ENCODE measurements at regions not wholly inside any gene's neighbourhood (a gene's known extent, or its start where the extent isn't known, plus 50 kb on each side); places are given as distances from the start of the nearest gene placed in this dataset.

DNA sequence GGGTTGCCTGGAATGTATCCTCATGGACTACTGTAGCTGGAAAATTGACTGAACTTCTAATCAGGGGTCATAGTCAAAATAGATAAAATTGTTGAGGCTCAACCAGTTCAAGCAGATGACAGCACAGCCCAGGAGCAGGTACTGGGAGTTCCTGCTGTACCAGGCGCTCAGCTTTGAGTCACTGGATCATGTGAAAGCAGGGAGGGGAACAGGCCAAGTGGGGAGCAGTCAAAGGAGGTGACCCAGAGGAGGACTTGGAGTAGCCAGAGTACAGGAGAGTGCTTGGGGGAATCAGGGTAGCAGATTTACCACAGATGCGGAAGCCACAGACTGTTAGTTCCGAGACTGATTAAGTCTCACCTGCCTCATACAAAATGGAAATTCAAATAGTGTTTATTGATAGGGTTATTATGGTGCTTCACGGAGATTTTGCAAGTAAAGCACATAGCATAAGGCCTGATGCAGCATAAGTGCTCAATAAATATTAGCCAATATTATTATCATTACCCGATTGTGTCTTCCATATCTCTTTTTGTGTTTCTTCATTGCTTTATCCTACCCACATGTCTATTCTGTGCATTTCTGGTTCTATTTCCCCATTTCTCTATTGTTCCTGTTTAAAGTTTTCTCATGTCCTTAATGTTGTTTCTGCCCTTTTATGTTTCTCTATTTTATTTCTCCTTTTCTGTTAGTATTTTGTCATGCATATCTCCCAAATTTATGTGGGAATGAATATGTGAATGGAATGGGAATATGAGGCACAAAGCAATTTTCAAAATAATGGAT lies 369.2 kb upstream of the MCTP2 start:
- no peak for DNase-seq

DNA sequence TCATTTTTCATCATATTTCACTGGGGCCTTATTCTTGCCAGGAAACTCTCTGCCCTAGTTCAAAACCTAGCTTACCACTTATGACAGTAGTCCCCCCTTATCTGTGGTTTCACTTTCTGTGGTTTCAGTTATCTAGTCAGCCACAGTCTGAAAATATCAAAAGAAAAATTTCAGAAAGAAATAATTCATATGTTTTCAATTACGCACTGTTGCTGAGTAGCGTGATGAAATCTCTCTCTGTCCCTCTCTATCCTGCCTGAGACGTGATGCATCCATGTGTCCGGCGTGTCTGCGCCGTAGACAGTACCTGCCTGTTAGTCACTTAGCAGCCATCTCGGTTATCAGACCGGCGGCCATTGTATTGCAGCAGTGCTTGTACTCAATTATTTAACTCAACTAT lies 369.9 kb upstream of the MCTP2 start:
- DNase-seq, result no peak

DNA sequence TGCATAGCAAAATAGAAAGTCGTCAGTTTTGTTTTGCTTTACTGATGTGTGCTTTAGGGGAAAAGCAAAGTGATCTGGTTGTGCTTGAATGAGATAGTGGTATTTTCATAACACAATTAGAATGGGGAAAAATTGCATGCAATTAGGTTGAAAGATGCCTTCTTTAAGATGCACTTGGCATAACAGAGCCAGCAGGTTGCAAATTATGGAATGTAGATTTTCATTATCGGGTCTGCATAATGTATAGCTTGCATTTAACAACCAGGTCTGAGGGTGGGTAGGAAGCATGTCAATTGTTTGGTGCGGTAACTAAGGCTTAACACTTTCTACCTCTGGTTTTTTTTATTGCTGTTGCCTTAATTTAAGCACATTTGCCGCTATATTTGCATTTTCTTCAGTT lies 370.7 kb upstream of the MCTP2 start:
- no peak for DNase-seq

DNA sequence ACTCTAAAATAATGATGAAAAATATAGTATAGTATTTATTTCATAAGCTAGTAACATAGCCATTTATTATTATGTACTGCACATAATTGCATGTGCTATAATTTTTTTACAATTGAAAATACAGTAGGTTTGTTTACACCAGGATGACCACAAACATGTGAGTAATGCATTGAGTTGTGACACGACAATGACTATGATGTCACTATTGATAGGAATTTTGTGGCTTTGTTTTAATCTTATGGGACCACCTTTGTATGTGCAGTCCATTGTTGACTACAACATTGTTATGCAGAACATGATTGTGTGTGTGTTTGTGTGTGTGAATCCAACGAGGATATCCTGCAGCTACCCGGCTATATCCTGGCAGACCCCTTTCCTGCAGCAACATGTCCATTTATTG lies 372.2 kb upstream of the MCTP2 start:
- DNase-seq, result no peak

DNA sequence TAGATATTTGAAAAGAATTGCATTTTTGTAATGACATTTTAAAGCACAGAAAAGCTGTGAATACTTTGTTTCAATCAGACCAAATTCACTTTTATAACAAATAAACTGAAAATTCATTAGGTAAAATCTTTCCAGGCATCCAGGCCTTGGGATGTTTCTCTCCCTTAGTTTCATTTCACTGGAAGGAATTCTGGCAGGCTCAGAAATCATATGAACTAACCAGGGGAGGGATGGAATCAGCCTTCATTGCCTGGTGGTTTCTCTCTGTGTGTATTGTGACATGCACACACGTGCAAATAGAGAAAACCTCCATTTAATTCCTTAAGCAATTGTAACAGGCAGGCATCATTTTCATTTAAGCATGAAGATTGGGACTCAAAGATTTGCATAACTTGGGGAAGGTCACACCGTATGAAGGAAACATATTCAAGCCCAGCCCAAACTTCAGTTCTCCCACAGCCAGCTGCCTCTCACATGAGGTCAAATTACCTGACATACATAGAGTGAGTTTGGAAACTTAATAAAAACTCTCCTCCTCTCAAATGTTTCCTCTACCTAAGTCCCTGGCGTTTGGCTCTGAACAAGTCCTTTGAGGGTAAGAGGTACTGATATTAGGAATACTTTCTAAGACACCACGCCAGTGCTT lies 376.1 kb upstream of the MCTP2 start:
- no peak for DNase-seq

DNA sequence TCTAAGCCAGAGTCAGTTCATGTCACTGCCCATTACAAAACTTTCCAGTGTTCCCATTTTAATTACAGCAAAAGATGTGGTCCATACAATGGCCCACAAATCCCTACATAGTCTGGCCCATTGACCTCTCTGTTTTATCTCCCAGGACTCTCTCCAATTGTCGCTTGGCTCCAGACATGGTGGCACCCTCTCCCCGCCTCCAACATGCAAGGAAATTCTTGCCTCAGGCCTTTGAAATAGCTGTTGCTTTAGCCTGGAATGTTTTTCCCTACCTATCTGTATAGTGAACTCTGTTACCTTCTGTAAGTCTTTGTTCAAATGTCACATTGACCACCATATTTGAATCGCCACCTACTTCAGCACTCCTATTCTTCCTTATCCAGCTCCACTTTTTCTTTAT lies 377.3 kb upstream of the MCTP2 start:
- no peak for DNase-seq

DNA sequence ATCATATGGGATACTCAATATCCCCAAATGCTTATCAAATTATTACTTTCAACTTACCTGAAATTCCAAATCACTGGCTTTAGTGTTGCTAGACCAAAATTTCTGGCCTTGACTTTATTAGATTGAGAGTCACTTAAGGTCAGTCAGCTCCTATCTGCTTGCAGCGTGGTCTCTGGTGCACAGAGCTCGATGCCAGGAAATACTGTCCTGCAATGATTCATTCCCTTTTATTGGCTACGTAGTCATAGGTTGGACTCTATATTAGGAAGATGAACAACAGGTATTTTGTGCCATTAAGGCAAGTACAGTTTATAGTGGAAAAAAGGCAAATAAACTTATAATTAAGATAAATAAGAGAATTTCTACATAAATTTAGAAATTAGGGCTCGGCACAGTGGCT lies 378.6 kb upstream of the MCTP2 start:
- DNase-seq, result no peak

DNA sequence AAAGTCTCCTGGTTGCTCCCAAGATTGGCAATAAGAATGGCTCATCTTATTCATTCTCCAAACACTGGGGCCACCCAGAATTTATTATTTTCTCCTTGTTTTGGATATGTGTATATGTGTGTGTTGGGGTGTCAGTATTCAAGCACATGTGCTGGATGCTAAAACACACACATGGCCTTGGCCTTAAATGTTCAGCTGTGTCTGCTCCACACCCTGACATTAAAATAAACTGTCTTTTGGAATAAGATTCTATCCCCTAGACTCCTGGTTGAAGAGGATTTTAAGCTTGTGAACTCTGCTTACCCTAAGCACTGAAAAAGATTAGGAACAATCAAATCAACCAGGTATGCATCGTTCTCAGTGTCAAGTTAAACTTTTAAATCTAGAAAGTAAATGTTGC lies 382.9 kb upstream of the MCTP2 start:
- DNase-seq, result no peak

DNA sequence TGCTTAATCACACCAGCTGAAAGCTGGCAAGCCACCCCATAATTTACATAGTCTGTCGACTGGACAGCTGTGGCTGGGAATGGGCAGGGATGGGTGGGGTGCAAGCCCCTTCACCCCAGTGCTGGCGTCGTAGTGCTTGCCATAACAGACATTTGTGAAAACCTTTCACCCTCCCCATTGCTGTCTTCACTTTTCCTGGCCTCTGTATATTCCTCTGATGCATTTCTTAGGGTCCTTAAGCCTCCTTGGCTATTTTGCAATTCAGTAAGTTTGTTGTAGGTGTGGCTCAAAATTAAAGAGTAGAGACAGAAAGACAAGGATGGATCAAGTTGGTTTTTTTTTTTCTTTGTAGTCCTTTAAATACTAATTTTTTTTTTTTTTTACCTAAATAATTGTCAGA lies 383.3 kb upstream of the MCTP2 start:
- DNase-seq, result no peak

DNA sequence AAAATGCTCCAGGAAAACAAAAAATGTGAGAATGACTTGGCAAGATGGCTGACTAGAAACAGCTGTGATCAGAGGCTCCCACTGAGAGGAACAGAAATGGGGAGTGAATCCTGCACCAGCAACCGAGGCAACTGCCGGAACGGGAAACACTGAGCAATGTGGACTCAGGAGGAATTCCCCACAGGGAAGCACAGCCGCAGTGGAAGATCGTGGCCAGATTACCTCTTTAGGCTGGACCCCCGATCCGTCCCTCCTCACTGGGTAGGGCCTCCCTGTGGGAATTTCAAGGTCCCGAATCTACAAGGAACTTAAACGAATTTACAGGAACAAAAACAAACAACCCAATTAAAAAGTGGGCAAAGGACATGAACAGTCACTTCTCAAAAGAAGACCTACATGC lies 385.2 kb upstream of the MCTP2 start:
- DNase-seq, result no peak

DNA sequence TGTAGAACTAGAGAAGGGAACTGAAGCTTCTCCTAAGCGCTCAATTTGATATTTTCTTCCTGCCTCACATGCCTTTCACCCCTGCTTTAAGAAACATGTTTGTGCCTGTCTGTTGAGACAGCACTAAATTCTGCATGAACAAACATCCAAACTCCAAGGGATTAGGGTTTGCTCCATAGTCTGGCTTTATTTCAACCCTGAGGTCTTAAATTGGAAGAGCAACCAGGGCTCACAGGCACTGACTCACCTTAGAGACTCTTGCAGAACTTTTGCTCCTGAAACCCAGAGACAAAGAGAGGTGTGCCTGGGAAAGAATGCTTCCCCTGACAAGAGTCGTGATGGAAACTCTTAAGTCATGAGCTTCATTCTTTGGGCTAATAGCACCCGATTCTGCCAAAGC lies 393.9 kb upstream of the MCTP2 start:
- no peak for DNase-seq

DNA sequence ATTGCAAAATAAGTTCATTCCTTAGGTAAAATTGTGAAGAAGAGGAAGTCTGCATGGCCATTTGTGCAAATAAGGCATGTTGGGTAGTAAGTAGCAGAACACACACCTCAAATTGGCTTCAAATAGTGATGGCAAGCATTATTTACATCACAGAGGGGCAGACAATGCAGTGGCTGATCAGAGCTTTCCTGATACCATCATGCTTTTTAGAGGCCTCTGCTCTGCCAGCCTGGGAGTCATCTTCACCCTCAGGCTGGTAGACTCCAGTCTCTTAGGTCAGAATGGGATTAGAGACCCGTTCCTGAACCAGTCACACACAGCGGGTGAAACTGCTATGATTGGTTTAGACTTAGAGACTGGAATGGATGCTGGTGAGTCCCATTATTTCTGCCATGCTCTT lies 396.0 kb upstream of the MCTP2 start:
- DNase-seq, result no peak

DNA sequence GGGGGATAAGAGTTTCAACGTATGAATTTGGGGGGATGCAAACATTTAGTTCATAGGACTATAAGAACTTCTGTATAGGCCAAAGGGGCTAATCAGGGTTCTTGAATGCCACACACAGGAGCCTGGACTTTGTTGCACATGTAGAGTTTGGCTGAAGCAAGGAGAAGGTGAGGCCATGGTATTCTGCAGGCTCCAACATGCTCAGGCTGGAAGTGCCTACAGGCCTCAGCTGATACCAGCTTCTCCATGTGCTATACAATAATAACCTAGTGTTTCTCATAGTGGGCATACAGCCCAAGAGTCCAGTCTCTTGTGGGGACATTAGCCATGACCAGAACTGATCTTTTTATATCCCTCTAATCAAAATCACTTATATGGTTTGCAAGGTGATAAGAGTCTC lies 399.7 kb upstream of the MCTP2 start:
- no peak for DNase-seq

DNA sequence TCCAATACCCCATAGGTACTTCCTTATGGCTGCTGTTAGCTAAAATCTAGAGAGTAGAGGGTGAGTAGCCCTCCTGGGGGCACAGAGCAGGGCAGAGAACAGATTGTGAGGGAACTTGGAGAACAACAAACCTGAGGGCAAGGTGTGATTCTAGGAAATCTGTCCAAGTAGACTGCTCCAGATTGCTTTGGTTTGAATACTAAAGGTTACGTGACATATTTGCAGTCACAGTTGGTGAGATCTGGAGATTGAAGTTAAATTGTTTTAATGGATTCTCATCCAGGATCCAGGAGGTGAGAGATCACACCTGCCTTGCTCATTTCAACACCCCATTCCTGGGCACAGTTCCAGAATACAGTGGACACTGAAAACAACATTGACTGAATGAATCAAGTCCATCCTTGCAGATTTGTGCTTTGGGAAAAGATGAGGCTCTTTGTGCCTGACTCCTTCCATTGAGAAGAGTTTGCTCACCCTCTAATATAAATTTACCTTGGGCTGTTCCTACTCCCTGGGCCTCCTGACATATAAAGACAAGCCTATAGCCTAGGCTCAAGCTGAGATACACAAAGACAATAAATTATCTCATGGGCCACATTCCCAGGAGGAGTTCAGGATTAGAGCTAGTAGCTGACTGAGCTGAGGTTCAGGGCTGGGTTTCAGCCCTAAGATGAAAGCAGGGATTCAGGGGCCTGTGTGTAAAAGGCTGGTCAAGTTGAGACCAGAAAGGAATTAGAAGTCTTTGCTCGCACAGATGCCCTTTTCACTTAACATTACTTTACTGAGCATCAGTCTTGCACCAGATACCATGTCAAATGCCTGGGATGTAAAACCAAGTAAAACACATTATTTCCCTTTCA lies 400.9 kb upstream of the MCTP2 start:
- DNase-seq, result no peak

DNA sequence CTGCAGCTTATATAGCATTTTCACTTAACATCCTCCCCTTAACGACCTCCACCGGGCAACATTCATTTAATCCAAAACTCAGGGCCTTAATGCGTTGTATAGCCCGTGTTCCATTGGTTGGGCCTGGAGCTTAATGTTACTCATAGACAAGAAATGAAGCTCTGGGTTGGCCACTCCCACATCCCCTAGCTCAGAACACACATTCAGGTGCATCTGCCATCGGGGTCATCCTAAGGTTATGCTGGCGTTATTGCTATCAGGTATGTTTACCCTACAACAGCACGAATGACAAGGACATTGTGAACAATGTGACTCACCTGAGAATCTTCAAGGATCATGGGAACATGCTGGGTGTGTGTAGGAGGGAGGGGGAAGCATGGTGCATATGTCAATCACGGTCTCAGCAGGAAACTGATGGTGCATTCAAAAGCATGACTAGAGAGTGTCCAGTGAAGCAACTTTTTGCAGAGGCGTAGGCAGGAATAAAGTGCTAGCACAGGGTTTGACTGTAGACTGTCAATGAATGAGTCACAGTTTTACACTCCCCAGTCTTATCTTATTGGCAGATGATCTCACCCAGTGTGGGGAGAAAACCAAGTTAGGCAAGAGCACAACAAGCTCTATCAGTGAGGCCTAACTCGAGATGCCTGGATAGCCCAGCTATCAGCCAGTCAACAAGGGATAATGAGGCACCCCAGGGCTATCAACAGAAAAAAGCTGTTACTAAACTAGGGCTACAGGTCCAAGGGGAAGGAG lies 402.1 kb upstream of the MCTP2 start:
- DNase-seq, result no peak

DNA sequence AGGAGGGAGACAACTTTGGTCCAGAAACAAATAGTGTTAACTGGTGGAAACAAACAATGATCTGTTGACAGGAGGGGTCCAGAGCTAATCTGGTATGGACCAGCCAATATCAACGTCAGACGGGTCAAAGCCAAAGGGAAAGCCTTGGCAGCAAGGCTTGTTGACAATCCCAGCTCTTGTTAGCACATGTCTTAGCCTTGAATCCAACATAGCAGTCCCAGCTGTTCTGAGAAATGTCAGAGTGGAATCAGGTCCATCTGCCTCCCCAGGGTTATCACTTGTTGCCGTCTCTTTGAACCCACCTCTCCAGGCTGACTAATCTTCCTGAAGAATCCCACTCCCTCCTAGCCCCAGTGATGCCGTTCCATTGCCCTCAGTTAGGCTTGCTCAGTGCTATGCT lies 404.6 kb upstream of the MCTP2 start:
- DNase-seq, result no peak

DNA sequence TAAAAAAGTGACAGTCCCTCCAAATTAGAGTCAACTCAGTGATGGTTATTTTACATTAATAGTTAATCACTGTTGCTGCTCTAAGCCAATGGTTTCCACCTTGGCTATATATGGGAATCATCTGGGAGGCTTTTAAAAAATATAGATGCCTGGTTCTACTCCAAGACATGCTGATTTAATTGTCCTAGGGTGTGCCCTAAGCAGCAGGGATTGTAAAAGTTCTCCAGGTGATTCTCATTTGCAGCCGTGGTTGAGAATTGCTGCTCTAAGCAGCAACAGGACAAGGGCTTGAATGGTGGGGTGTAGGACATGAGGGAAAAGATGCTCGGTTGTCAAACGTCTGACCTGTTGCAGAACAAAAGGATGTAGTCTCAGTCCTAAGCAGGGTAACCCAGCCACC lies 405.1 kb upstream of the MCTP2 start:
- DNase-seq, result no peak

DNA sequence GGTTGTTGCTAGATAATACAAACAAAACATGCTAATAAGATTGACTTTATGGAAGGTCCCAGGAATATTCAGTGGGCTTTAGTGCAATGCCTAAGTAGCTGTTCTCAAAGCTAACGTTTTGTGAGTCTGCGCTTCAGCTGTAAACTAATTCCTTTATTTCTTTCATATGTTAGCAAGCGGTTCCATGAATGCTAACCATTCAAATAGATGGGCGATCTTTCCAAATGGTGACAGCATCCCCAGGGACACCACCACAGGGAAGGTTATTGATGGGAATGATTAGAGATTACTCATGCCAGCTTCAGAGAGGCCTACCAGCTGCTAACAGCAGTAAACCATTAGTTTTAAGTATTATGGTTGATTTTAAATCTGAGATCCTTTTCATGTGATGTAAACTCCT lies 405.7 kb upstream of the MCTP2 start:
- DNase-seq, result no peak

DNA sequence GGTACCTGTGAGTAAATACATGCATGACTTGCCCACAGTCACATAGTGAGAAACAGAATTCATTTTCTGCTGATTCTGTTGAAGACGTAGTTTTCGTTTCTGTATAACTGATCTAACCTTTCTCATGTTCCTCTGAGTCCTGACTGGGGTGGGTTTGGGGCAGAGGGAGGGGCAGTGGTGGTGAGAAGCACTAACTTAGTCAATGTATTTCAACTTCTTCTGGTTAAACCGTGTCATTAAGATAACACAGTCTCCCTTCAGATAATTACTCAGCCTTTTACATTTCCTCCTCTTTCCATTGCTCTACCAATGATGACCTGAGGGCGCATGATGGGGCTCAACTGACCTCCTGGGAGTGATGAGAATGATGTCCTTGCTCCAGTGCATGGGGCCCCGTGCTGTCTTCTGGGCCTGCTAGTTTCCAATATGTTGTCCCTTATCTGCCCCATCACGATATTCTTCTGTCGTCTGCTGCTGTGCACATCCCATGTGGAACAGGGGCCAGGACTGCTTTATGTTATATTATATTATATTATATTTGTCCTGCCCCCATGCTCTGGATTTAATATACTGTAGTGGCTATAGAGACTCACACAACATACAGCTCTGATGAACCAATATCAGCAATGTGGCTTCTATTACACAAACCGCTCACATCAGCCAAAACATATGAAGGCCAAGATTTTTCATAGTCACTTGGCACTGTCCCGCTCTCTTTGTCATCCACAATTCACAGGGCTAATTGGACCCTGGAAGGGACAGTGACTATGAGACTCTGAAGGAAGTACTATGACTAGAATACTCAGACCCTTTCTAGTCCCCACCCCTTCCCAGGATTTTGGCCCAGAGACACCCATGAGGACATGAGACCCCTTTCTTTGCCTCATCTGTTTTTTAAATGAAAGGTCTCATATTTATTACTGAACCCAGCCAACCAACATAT lies 407.1 kb upstream of the MCTP2 start:
- DNase-seq, result no peak

DNA sequence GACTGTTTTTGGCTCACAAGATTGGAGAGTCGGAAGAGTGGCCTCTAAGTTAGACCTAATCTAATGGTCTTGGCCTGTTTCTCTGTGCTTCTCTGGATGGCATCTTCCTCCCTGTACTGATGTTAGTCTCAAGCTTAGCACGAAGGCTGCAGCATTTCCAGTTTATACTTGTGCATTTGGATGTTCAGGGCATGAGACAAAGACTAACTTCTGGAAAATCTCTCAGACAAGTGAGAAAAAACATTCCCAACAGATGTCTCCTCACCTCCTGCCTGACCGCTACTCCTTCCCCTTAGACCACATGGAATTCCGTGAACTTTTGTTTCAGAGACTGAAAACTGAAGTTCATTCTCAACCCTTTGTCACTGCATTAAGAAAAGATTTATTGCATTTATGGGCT lies 410.8 kb upstream of the MCTP2 start:
- no peak for DNase-seq

DNA sequence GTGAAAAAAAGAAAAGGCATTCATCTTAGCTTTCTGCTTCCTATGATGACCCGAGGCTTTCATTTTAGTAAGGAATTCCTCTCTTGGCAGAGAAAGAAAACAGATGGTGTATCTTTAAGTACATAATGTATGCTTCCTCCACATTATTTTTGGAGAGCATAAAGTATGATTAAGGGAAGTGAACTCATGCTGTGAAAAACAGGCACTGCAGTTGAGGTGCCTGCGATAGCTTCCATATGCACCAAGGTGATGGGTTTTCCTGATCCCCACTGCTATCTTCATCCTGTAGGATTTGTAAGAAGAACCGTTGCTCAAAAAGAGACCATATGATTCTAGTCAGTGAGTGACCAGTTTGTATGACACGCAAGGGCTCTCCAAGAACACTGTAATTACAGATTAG lies 411.5 kb upstream of the MCTP2 start:
- DNase-seq, result no peak

DNA sequence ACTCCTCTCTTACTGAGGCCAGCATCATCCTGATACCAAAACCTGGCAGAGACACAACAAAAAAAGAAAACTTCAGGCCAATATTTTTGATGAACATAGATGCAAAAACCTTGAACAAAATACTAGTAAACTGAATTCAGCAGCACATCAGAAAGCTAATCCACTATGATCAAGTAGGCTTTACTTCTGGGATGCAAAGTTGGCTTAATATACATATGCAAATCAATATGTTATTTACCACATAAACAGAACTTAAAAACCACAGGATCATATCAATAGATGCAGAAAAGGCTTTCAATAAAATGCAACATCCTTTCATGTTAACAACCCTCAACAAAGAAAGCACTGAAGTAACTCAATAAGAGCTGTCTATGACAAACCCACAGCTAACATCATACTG lies 414.5 kb upstream of the MCTP2 start:
- no peak for DNase-seq
